MM.1S (cell line): ENCODE measurements at regions not wholly inside any gene's neighbourhood (a gene's known extent, or its start where the extent isn't known, plus 50 kb on each side); places are given as distances from the start of the nearest gene placed in this dataset.

Experiments used
- EZH2phosphoT487 ChIP-seq: fragments of 300-600 bp; sonication (generic); IDR thresholded peaks from 2 replicates; pipeline ENCODE4 v1.6.1; 2018; ENCODE audit warnings: antibody characterized with exemption, low read length
- TF ChIP-seq, protein P1 (sequence below): fragments of 300-600 bp; sonication (generic); IDR thresholded peaks from 2 replicates; pipeline ENCODE4 v1.5.1; 2016; ENCODE audit warnings: antibody characterized with exemption, low read length, mixed read lengths

DNA sequence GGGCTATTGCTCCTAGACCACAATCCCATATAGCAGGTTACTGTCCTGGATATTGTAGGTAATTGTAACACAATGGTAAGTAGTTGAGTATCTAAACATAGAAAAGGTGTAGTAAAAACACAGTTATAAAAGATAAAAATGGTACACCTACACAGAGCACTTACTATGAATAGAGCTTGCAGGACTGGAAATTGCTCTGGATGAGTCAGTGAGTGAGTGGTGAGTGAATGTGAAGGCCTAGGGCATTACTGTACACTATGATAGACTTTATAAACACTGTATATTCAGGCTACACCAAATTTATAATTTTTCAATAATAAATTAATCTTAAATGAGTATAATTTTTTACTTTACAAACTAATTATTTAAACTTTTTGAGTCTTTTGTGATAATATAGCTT lies 425.7 kb downstream of the PABPC4L start:
- TF ChIP-seq, protein P1, sequence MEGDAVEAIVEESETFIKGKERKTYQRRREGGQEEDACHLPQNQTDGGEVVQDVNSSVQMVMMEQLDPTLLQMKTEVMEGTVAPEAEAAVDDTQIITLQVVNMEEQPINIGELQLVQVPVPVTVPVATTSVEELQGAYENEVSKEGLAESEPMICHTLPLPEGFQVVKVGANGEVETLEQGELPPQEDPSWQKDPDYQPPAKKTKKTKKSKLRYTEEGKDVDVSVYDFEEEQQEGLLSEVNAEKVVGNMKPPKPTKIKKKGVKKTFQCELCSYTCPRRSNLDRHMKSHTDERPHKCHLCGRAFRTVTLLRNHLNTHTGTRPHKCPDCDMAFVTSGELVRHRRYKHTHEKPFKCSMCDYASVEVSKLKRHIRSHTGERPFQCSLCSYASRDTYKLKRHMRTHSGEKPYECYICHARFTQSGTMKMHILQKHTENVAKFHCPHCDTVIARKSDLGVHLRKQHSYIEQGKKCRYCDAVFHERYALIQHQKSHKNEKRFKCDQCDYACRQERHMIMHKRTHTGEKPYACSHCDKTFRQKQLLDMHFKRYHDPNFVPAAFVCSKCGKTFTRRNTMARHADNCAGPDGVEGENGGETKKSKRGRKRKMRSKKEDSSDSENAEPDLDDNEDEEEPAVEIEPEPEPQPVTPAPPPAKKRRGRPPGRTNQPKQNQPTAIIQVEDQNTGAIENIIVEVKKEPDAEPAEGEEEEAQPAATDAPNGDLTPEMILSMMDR, result no peak
- TF ChIP-seq EZH2phosphoT487, result no peak
